ENCODE measurements at regions not wholly inside any gene's neighbourhood (a gene's known extent, or its start where the extent isn't known, plus 50 kb on each side); places are given as distances from the start of the nearest gene placed in this dataset.
"Not testable (repeated sequence)": the region's sequence is repeated elsewhere in the genome, so short reads cannot be mapped to it uniquely, and the experiment has no call there.

DNA sequence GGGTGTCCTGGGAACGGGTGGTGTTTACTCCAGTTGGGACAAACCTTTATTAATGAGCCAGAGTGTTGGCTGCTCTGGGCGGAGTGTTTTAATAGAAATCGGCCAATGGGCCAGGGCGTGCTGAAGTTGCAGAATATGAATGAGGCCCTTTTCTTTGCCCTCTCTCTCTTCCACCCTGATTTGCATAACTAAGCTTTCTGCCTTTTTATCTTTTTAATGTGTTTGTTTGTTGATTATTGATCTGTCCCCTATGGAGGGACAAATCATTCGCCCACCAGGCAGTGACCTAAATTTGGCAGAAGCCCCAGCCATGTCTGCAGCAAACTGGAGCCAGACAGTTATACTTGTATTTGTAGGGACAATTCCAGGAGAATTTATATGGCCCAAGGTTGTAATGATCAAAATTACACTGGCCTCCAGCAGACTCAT is 420.9 kb downstream of the PREX1 start:
- H3K27ac Mint-ChIP-seq: no peak overlapping the region
- intact Hi-C loops (cut with micrococcal nuclease): no loop called here
- no peaks in the 10 kb centered on the region for H3K36me3 Mint-ChIP-seq (ENCODE audit: low read depth)
- H3K27me3 Mint-ChIP-seq (ENCODE audit: insufficient read depth): peaks cover 8% of the 10 kb centered on the region
- H3K4me3 Mint-ChIP-seq: no peak overlapping the region
- no peaks in the 10 kb centered on the region for H3K9me3 Mint-ChIP-seq
- H3K4me1 Mint-ChIP-seq (ENCODE audit: low read depth): no peaks in the 10 kb centered on the region
- DNase-seq (ENCODE audit: low spot score): no peak

DNA sequence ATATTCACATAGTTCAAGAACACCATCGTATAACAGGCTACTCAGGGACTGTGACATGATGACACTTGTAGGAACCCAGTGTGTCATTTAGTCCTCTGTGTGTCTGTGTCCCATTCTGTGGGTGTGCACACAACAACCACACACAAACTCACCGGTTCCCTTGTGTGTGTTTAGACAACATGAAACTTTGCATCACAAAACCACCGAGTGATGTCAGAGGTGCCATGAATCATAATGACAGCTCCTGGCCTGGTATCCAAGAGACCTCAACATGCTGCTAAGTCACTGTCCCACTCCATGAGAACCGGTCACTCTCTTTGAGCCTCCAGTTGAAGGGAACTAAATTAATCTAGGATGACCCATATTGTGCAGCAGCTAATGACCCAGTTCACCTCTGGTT is 421.3 kb downstream of the PREX1 start:
- H3K36me3 Mint-ChIP-seq (ENCODE audit: low read depth): no peaks in the 10 kb centered on the region
- intact Hi-C loops (cut with micrococcal nuclease): no loop called here
- no peaks in the 10 kb centered on the region for H3K9me3 Mint-ChIP-seq
- peaks cover 8% of the 10 kb centered on the region for H3K27me3 Mint-ChIP-seq (ENCODE audit: insufficient read depth)
- no peak overlapping the region for H3K4me3 Mint-ChIP-seq
- no peak for DNase-seq (ENCODE audit: low spot score)
- no peaks in the 10 kb centered on the region for H3K4me1 Mint-ChIP-seq (ENCODE audit: low read depth)
- no peak overlapping the region for H3K27ac Mint-ChIP-seq

DNA sequence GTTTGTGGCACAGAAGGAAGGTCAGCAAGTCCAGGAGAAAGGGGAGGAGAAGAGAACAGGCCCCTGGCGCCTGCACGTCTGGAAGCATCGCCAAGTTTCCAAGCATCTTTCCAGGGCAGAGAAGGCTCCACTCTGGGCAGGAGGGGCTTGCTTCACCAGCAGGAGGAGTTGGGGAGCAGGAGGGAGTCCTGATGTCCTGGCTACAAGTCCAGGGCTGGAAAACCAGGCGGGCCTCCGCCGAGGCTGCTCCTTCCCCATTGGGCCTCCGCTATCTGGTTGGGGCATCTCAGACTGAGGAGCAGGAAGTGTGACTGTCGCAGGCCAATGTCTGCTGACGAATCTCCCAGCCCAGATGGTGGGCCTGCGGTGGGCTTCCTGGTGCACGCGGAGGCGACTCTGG is 421.9 kb downstream of the PREX1 start:
- no peaks in the 10 kb centered on the region for H3K4me1 Mint-ChIP-seq (ENCODE audit: low read depth)
- H3K27me3 Mint-ChIP-seq (ENCODE audit: insufficient read depth): peaks cover 8% of the 10 kb centered on the region
- no peak for DNase-seq (ENCODE audit: low spot score)
- intact Hi-C loops (cut with micrococcal nuclease): no loop called here
- no peaks in the 10 kb centered on the region for H3K36me3 Mint-ChIP-seq (ENCODE audit: low read depth)
- H3K9me3 Mint-ChIP-seq: no peaks in the 10 kb centered on the region
- no peak overlapping the region for H3K27ac Mint-ChIP-seq
- H3K4me3 Mint-ChIP-seq: no peak overlapping the region

DNA sequence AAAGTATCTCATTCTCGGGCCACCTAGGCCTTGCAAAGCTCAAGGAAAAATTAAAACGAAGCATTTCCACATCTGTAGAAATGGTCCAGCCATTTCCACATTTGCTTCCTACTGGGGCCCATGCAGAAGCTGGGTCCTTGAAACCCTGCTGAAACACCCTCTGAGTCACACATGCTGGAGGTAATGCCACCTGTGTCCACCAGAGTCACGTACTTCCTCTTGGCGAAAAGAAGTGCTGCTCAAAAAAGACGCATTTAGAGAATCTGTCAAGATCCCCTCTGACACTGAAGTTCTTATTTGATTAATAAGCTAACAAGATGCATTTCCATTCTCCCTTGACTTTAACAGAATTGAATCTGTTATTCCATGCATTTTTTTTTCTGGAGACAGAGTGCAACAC is 423.2 kb downstream of the PREX1 start:
- H3K4me1 Mint-ChIP-seq (ENCODE audit: low read depth): no peaks in the 10 kb centered on the region
- no peak overlapping the region for H3K27ac Mint-ChIP-seq
- H3K36me3 Mint-ChIP-seq (ENCODE audit: low read depth): no peaks in the 10 kb centered on the region
- peaks cover 8% of the 10 kb centered on the region for H3K27me3 Mint-ChIP-seq (ENCODE audit: insufficient read depth)
- no peak overlapping the region for H3K4me3 Mint-ChIP-seq
- no peaks in the 10 kb centered on the region for H3K9me3 Mint-ChIP-seq
- intact Hi-C loops (cut with micrococcal nuclease): no loop called here
- no peak for DNase-seq (ENCODE audit: low spot score)

DNA sequence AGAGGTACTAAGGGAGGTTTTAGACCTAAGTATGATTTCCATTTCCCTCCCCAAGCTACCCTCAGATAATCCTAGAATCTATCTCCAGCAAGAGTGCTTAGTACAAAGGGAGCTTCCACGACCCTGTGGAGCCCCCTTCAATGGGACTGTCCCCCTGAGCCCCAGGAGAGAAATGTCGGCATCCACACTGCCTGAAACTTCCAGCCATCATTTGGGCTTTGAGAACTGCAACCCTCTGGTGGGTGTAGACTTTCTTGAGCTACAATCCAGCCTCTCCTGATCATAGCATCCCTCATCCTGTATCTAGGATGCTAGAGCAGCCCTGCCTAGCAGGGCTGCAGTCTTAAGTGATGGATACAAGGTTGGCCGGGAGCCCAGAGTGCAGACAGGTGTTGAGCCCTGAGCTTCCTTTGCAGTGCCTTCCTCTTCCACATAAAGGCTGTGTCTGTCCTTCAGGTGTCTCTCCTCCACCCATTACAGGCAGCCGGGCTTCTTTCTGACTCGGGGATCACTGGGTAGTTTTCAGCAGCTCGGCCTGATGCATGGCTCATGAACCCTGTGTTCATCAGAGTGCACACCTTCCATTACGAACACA is 424.5 kb downstream of the PREX1 start:
- Mint-ChIP-seq H3K27ac (no peak overlapping the region), H3K4me1 (ENCODE audit: low read depth) (no peaks in the 10 kb centered on the region), H3K36me3 (ENCODE audit: low read depth) (no peaks in the 10 kb centered on the region), H3K27me3 (ENCODE audit: insufficient read depth) (peaks cover 6% of the 10 kb centered on the region), H3K9me3 (no peaks in the 10 kb centered on the region), H3K4me3 (no peak overlapping the region)
- no peak for DNase-seq (ENCODE audit: low spot score)
- intact Hi-C loops (cut with micrococcal nuclease): no loop called here

DNA sequence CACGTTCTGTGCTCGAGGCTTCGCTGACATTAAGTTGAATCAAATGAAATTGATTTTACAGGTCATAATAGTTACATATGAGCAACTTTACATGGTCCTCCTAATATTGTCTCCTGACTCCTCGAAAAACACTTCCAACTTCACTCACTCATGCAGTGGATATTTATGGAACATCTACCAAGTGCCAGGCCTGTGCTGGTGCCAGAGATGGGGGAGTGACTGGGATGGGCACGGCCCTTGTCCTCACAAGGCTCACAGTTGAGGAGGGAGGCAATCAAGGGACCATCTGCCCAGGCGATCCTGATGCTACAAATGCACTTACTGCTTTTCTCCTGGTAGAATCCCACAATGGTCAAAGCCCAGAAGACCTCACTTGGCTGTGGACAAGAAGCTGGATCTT is 426.4 kb downstream of the PREX1 start:
- Mint-ChIP-seq H3K4me1 (ENCODE audit: low read depth) (no peaks in the 10 kb centered on the region), H3K27me3 (ENCODE audit: insufficient read depth) (peaks cover 3% of the 10 kb centered on the region), H3K4me3 (no peak overlapping the region), H3K27ac (no peak overlapping the region), H3K36me3 (ENCODE audit: low read depth) (no peaks in the 10 kb centered on the region), H3K9me3 (no peaks in the 10 kb centered on the region)
- no peak for DNase-seq (ENCODE audit: low spot score)
- intact Hi-C loops (cut with micrococcal nuclease): no loop called here

DNA sequence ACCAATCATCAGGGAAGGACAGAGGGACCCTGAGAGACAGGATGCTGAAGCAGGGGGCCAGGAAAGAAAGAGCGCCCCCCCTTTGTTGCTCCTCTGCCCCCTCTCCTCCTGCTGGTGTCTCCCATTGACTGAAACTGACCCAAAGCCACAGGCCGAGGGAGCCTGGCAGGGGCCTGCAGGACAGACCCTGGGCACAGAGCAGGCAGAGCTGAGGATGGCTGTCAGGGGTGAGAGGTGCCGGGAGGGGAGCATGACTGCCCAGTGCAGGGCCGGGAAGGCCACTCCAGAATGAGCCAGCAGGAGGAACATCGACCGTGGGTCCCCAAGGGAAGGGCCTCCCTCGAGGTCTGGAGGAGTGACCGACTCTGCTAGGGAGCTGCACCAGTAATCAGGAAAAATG is 427.8 kb downstream of the PREX1 start:
- Mint-ChIP-seq H3K36me3 (ENCODE audit: low read depth) (no peaks in the 10 kb centered on the region), H3K9me3 (no peaks in the 10 kb centered on the region), H3K4me3 (no peak overlapping the region), H3K4me1 (ENCODE audit: low read depth) (no peaks in the 10 kb centered on the region), H3K27me3 (ENCODE audit: insufficient read depth) (no peaks in the 10 kb centered on the region), H3K27ac (no peak overlapping the region)
- no peak for DNase-seq (ENCODE audit: low spot score)
- intact Hi-C loops (cut with micrococcal nuclease): no loop called here

DNA sequence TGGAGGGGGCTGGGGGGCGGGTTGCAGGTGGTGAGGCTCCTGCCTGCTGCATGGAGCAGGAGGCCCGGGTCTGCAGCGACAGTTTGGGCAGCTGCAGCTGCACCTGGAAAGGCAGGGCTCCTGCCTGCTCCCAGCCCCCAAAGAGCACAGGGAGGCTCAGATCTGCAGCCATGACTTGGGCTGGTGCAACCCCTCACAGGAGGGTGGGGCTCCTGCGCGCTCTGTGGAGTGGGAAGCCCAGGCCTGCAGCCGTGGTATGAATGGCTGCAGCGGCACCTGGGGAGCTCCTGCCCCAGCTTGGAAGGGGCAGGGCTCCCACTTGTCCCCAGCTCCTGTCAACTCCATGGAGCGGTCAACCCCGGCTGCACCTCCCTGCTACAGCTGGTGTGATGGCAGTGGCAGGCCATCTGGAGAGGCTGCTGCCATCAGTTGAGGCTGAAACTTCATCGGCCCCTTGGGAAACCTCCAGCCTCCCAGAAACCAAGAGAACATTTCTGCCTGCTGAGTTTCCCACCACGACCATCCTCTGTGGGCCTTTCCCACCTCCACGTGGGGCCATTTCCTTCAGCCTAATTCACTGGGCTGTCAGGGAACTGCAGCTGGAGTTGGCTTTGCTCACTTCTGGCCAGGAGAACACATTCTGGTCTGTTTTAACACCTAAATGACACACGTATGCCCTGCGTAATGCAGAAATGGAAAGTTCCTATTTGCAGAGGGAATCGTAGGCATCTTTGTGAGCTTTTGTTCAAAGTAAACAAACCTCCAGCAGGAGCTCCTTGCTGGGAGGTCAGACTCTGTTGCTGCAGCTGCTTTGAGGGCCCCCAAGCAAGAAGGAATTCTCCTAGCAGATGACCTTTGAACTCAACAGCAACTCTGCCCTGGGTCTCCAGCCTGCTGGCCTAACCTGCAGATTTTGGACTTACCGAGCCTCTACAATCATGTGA is 429.0 kb downstream of the PREX1 start:
- Mint-ChIP-seq H3K4me1 (ENCODE audit: low read depth) (no peaks in the 10 kb centered on the region), H3K36me3 (ENCODE audit: low read depth) (no peaks in the 10 kb centered on the region), H3K9me3 (no peaks in the 10 kb centered on the region), H3K4me3 (no peak overlapping the region), H3K27me3 (ENCODE audit: insufficient read depth) (no peaks in the 10 kb centered on the region), H3K27ac (no peak overlapping the region)
- intact Hi-C loops (cut with micrococcal nuclease): no loop called here
- no peak for DNase-seq (ENCODE audit: low spot score)

DNA sequence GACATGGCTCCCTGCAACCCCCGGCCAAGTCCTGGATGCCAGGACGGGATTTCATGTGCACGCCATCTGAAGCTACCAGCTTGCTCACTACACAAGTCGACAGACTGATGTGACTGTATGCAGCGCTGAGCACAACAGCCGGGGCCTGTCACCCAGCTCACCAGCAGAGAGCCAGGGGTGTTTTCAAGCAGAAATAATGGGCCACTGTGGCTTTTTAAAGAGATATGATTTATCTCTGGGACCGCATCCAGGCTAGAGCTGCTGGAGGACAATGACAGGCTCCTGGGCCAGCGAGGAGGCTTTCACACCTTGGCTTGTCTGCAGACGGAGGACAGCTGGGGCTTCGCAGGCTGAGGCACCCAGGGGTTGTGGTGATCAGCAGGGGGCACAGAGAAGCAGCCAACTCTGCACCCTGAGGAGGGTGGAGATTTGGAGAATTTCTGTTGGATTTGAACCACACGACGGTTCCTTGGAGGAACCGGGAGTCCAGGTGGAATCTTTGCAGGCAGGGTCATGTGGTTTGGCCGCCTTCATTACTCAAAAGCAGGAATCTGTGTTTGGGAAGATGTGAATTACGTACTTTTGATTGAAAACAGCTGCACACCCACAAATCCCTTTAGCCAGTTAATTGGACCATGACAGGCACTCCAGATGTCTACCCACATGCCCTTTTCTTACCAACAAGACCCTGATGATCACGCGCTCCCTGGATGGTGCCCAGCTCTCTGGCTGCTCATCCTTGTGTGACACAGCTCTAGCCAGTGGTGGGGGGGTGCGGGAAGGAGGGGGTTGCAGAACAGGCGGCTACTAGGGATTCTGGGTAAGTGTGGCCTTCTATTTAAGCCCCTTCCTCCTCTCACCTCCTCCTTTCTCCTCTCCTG is 430.6 kb downstream of the PREX1 start:
- H3K4me3 Mint-ChIP-seq; H3K4me1 Mint-ChIP-seq (ENCODE audit: low read depth); DNase-seq (ENCODE audit: low spot score); H3K27me3 Mint-ChIP-seq (ENCODE audit: insufficient read depth); H3K27ac Mint-ChIP-seq; H3K36me3 Mint-ChIP-seq (ENCODE audit: low read depth); intact Hi-C loops (cut with micrococcal nuclease); H3K9me3 Mint-ChIP-seq: not testable (repeated sequence)

DNA sequence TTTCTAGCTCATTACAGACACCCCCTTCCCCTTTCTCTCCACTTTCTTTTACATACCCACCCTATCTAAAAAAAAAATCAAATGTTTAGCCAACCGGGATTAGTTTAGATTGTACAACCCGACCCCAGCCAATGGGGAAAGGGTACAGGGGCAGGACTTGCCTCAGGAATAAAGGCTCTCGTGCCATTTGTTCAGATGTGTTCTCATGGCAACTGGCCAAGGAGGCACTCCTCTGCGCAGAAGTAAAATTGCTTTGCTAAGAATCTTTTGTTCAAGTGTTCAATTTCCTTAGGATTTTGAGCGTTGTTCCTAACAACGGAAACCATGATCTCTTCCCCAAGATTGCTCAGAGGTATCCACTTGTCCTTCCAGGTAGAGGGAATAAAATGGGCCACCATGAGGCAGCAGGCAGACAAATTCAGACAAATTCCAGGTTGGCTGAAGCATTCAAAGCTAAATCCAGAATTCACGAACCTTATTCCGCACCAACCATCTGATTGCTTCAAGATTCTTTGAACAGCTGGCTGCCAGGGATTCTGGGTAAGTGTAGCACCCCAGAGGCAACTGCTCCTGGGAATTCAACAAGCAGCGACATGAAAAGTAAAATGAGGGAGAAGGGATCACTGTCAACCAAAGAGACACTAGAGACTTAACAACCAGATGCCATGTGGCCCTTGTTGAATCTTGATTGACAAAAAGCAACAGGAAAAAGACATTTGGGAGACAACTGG is 431.8 kb downstream of the PREX1 start:
- H3K4me3 Mint-ChIP-seq: no peak overlapping the region
- no peaks in the 10 kb centered on the region for H3K4me1 Mint-ChIP-seq (ENCODE audit: low read depth)
- H3K27ac Mint-ChIP-seq: no peak overlapping the region
- no peaks in the 10 kb centered on the region for H3K36me3 Mint-ChIP-seq (ENCODE audit: low read depth)
- peaks cover 17% of the 10 kb centered on the region for H3K9me3 Mint-ChIP-seq
- no peaks in the 10 kb centered on the region for H3K27me3 Mint-ChIP-seq (ENCODE audit: insufficient read depth)
- no peak for DNase-seq (ENCODE audit: low spot score)
- intact Hi-C loops (cut with micrococcal nuclease): no loop called here

DNA sequence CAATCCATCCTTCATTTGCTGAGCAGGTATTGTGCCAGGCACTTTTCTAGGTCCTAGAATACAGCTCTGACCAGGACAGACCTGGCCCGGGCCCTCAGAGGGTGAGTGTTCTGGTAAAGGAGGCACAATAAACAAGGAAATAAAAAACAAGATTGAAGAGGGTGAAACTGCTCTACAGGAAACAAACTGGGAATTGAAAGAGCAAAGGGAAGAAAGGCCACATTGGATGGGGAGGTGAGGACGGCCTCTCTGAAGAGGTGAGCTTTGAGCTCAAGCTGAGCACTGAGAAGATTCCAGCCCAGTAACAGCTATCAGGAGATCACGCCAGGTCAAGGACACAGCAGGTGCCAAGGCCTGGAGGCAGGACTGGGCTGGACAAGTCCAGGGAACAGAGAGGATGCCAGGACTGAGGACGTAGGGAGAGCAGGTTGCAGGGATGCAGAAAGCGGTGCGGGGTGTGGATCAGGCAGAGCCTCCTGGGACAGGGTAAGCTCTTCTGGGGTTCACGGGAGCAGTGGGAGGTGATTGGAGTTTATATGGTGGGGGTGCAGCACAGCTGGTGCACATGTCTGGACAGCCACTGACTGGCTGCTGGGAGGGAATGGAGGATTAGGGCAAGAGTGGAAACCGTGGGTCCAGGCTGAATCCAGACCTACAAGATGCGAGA is 433.3 kb downstream of the PREX1 start:
- H3K9me3 Mint-ChIP-seq: peaks cover 17% of the 10 kb centered on the region
- no peaks in the 10 kb centered on the region for H3K27me3 Mint-ChIP-seq (ENCODE audit: insufficient read depth)
- no peaks in the 10 kb centered on the region for H3K36me3 Mint-ChIP-seq (ENCODE audit: low read depth)
- intact Hi-C loops (cut with micrococcal nuclease): no loop called here
- no peaks in the 10 kb centered on the region for H3K4me1 Mint-ChIP-seq (ENCODE audit: low read depth)
- H3K4me3 Mint-ChIP-seq: no peak overlapping the region
- no peak overlapping the region for H3K27ac Mint-ChIP-seq
- DNase-seq (ENCODE audit: low spot score): no peak

DNA sequence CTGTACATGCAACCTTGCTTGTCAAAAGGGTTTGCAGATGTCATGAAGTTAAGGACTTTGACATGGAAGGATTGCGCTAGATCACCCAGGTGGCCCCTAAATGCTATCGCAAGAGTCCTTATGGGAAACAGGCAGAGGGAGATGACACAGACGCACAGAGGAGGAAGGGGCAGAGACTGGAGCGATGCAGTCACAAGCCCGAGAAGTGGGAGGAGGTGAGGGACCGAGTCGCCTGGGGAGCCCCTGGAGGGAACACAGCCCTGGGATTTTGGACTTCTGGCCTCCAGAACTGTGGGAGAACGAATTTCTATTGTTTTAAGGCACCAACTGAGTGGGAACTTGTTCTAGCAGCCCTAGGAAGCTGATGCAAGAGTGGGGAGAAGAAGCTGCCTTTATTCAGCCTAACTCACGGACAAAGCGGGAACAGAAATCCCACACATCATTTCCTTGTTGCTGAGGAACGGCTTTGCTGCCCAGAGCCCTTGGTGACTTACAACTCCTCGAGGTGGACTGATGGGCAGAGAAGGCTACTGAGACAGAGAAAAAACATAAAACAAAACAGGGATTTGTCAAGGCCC is 434.0 kb downstream of the PREX1 start:
- Mint-ChIP-seq H3K9me3 (peaks cover 17% of the 10 kb centered on the region), H3K4me3 (no peak overlapping the region), H3K27me3 (ENCODE audit: insufficient read depth) (no peaks in the 10 kb centered on the region), H3K4me1 (ENCODE audit: low read depth) (no peaks in the 10 kb centered on the region), H3K36me3 (ENCODE audit: low read depth) (no peaks in the 10 kb centered on the region), H3K27ac (no peak overlapping the region)
- DNase-seq (ENCODE audit: low spot score): no peak
- intact Hi-C loops (cut with micrococcal nuclease): no loop called here
